OCI-LY3 (cell line): ENCODE measurements at regions not wholly inside any gene's neighbourhood (a gene's known extent, or its start where the extent isn't known, plus 50 kb on each side); places are given as distances from the start of the nearest gene placed in this dataset.

Experiments
- H2AFZ ChIP-seq: fragments of 200-600, 300-600 bp; shearing (Covaris generic); 2 replicates; pipeline ENCODE4 v1.6.0; 2014; ENCODE audit warnings: antibody characterized with exemption, low read depth, low read length
- H3K27ac ChIP-seq: fragments of 200-600, 300-600 bp; sonication (generic); 2 replicates; pipeline ENCODE4 v1.5.1; 2014; ENCODE audit warnings: mild to moderate bottlenecking, low read length, moderate library complexity, mixed read lengths
- H3K27me3 ChIP-seq: fragments of 200-600, 300-600 bp; sonication (generic); 2 replicates; pipeline ENCODE4 v1.6.1; 2014; ENCODE audit warnings: low read depth, low read length, mixed read lengths
- H3K36me3 ChIP-seq: fragments of 200-600, 300-600 bp; sonication (generic); replicated peaks from 2 replicates; pipeline ENCODE3; 2014; ENCODE audit warnings: low read depth, low read length, mixed read lengths
- H3K4me1 ChIP-seq: fragments of 300-600, 200-600 bp; sonication (generic); 2 replicates; pipeline ENCODE4 v1.6.1; 2014; ENCODE audit warnings: low read length, mixed read lengths
- H3K4me2 ChIP-seq: fragments of 200-600, 300-600 bp; sonication (generic); 2 replicates; pipeline ENCODE4 v1.6.1; 2014; ENCODE audit warnings: low read length, mixed read lengths
- H3K4me3 ChIP-seq: fragments of 300-600, 200-600 bp; sonication (generic); 2 replicates; pipeline ENCODE4 v1.5.1; 2014; ENCODE audit warnings: antibody characterized with exemption, mild to moderate bottlenecking, low read length, moderate library complexity
- H3K79me2 ChIP-seq: fragments of 300-600, 200-600 bp; shearing (Covaris generic); 2 replicates; pipeline ENCODE4 v1.6.1; 2014; ENCODE audit warnings: mild to moderate bottlenecking, low read length, mixed read lengths
- H3K9ac ChIP-seq: fragments of 300-600, 200-600 bp; shearing (Covaris generic); 2 replicates; pipeline ENCODE4 v1.6.0; 2014; ENCODE audit warnings: mild to moderate bottlenecking, low read length, moderate library complexity
- H3K9me3 ChIP-seq: fragments of 200-600, 300-600 bp; shearing (Covaris generic); 2 replicates; pipeline ENCODE4 v1.6.1; 2014; ENCODE audit warnings: low read length, mixed read lengths; ENCODE audit not compliant: insufficient read depth
- H4K20me1 ChIP-seq: fragments of 200-600, 300-600 bp; sonication (generic); 2 replicates; pipeline ENCODE4 v1.6.1; 2016; ENCODE audit warnings: low read length, mixed read lengths; ENCODE audit not compliant: insufficient read depth
- CTCF ChIP-seq: fragments of 200-600, 300-600 bp; sonication (generic); IDR thresholded peaks from 2 replicates; pipeline ENCODE4 v1.5.1; 2014; ENCODE audit warnings: antibody characterized with exemption, low read length, low read depth
- EZH2phosphoT487 ChIP-seq: fragments of 200-600 bp; shearing (Covaris generic); IDR thresholded peaks from 2 replicates; pipeline ENCODE4 v1.6.1; 2018; ENCODE audit warnings: antibody characterized with exemption, mixed run types, low read depth

GRCh38 chr18:41674506-41674905 lies 280.5 kb upstream of the PIK3C3 start:
- no peaks in the 10 kb centered on the region for H3K27me3 ChIP-seq
- H2AFZ ChIP-seq: no peak overlapping the region
- no peaks in the 10 kb centered on the region for H3K4me1 ChIP-seq

GRCh38 chr18:41666231-41666630 lies 288.8 kb upstream of the PIK3C3 start:
- Histone ChIP-seq H3K4me1 (peaks cover 4% of the 10 kb centered on the region), H3K9me3 (peaks cover 5% of the 10 kb centered on the region; the same call in 1 of the 2 replicates), H3K27me3 (no peaks in the 10 kb centered on the region), H2AFZ (no peak overlapping the region), H3K4me3 (no peak overlapping the region), H3K36me3 (no peaks in the 10 kb centered on the region), H4K20me1 (no peaks in the 10 kb centered on the region), H3K27ac (no peak overlapping the region), H3K79me2 (no peaks in the 10 kb centered on the region), H3K9ac (no peak overlapping the region), H3K4me2 (no peak overlapping the region)
- no peak for TF ChIP-seq EZH2phosphoT487
- TF ChIP-seq CTCF: no peak

More at GRCh38 chr18:41674506-41674905, 280.5 kb upstream of the PIK3C3 start:
- H3K4me2 ChIP-seq: no peak overlapping the region
- H3K36me3 ChIP-seq: no peaks in the 10 kb centered on the region
- no peaks in the 10 kb centered on the region for H3K79me2 ChIP-seq
- H3K27ac ChIP-seq: no peak overlapping the region
- no peak for TF ChIP-seq EZH2phosphoT487
- no peak for TF ChIP-seq CTCF
- no peak overlapping the region for H3K9ac ChIP-seq
- peaks cover 5% of the 10 kb centered on the region; the same call in 1 of the 2 replicates for H3K9me3 ChIP-seq
- no peaks in the 10 kb centered on the region for H4K20me1 ChIP-seq
- no peak overlapping the region for H3K4me3 ChIP-seq

GRCh38 chr18:41665210-41665609 lies 289.8 kb upstream of the PIK3C3 start:
- H4K20me1 ChIP-seq: no peaks in the 10 kb centered on the region
- no peak overlapping the region for H2AFZ ChIP-seq
- no peak overlapping the region for H3K4me2 ChIP-seq
- no peaks in the 10 kb centered on the region for H3K36me3 ChIP-seq
- peaks cover under 1% of the 10 kb centered on the region; the same call in 1 of the 2 replicates for H3K9me3 ChIP-seq
- TF ChIP-seq CTCF: no peak
- TF ChIP-seq EZH2phosphoT487: no peak
- no peaks in the 10 kb centered on the region for H3K79me2 ChIP-seq
- H3K27ac ChIP-seq: no peak overlapping the region
- H3K9ac ChIP-seq: no peak overlapping the region
- no peak overlapping the region for H3K4me3 ChIP-seq
- peaks cover 15% of the 10 kb centered on the region for H3K4me1 ChIP-seq
- H3K27me3 ChIP-seq: no peaks in the 10 kb centered on the region

- Histone ChIP-seq H3K4me1 (peaks cover 27% of the 10 kb centered on the region), H3K4me2 (no peak overlapping the region)
Measured at GRCh38 chr18:41660654-41661053, 294.4 kb upstream of the PIK3C3 start.

More at GRCh38 chr18:41660654-41661053, 294.4 kb upstream of the PIK3C3 start:
- H4K20me1 ChIP-seq: no peaks in the 10 kb centered on the region
- H3K27me3 ChIP-seq: no peaks in the 10 kb centered on the region
- no peak overlapping the region for H2AFZ ChIP-seq
- H3K36me3 ChIP-seq: no peaks in the 10 kb centered on the region
- no peak overlapping the region for H3K9ac ChIP-seq
- H3K27ac ChIP-seq: no peak overlapping the region
- no peak overlapping the region for H3K4me3 ChIP-seq
- no peaks in the 10 kb centered on the region for H3K79me2 ChIP-seq
- no peaks in the 10 kb centered on the region for H3K9me3 ChIP-seq
- TF ChIP-seq CTCF (no peak), EZH2phosphoT487 (no peak)
